ENCODE measurements at regions not wholly inside any gene's neighbourhood (a gene's known extent, or its start where the extent isn't known, plus 50 kb on each side); places are given as distances from the start of the nearest gene placed in this dataset.

- no peak for DNase-seq
Measured at GRCh38 chr9:14389146-14389545, 75.2 kb upstream of the NFIB start.

GRCh38 chr9:14383773-14384172, 69.8 kb upstream of the NFIB start:
- DNase-seq = no peak

- DNase-seq = peak; percentile 65
Measured at GRCh38 chr9:14383294-14383693, 69.4 kb upstream of the NFIB start.

GRCh38 chr9:14380061-14380836, 66.3 kb upstream of the NFIB start:
- DNase-seq = no peak

GRCh38 chr9:14379280-14379679, 65.3 kb upstream of the NFIB start:
- no peak for DNase-seq

- DNase-seq = no peak
Measured at GRCh38 chr9:14373706-14374105, 59.8 kb upstream of the NFIB start.

GRCh38 chr9:14373336-14373666, 59.4 kb upstream of the NFIB start:
- no peak for DNase-seq

GRCh38 chr9:14372437-14373335, 58.7 kb upstream of the NFIB start:
- DNase-seq = no peak

GRCh38 chr9:14369011-14369410, 55.1 kb upstream of the NFIB start:
- DNase-seq = no peak

GRCh38 chr9:14366076-14366475, 52.1 kb upstream of the NFIB start:
- no peak for DNase-seq

GRCh38 chr9:14365670-14366069, 51.7 kb upstream of the NFIB start:
- no peak for DNase-seq

All from NCI-H1048 (cell line).